Activated naive CD4-positive, alpha-beta T cell treated with anti-CD3 and anti-CD28 coated beads, Interleukin-2, amount 10 ng/mL, durations not matched to agents 7 days and 5 days (primary cell): ENCODE measurements at regions not wholly inside any gene's neighbourhood (a gene's known extent, or its start where the extent isn't known, plus 50 kb on each side); places are given as distances from the start of the nearest gene placed in this dataset.
A peak's percentile ranks its signal among the peaks of the same experiment; 100 is the strongest.

Source experiments
- CTCF ChIA-PET: fragments of 350-600 bp; sonication (Branson Sonifier 250); formaldehyde crosslinking; loops from one replicate; lab custom pipeline; 2021; ENCODE audit warnings: antibody characterized with exemption; lab: Charles Lee
- DNase-seq: peaks from one replicate; pipeline ENCODE4 v3.0.0-alpha.2; 2020
- H3K27ac Mint-ChIP-seq: one replicate; pipeline ENCODE4 v1.8.0; 2021; ENCODE audit warnings: mild to moderate bottlenecking, moderate library complexity, mixed read lengths
- H3K27me3 Mint-ChIP-seq: one replicate; pipeline ENCODE4 v1.8.0; 2021; ENCODE audit warnings: mild to moderate bottlenecking, mixed read lengths
- H3K36me3 Mint-ChIP-seq: one replicate; pipeline ENCODE4 v1.8.0; 2021; ENCODE audit warnings: mixed read lengths
- H3K4me1 Mint-ChIP-seq: one replicate; pipeline ENCODE4 v1.8.0; 2021; ENCODE audit warnings: mixed read lengths
- H3K4me3 Mint-ChIP-seq: one replicate; pipeline ENCODE4 v1.8.0; 2021; ENCODE audit warnings: mild to moderate bottlenecking, moderate library complexity, mixed read lengths
- H3K9me3 Mint-ChIP-seq: one replicate; pipeline ENCODE4 v1.8.0; 2021; ENCODE audit warnings: mixed read lengths

GRCh38 chr1:39104158-39105060, 78.3 kb downstream of the NDUFS5 start:
- H3K4me1 Mint-ChIP-seq: peaks cover 33% of the 10 kb centered on the region
- CTCF ChIA-PET: interaction anchor here (1.0 to 8.3 kb wide), 4 partner anchors 80 to 456 kb away, joined by 3 to 149 read pairs (median 4); no protein-coding TSS in a partner anchor
- no peak for DNase-seq
- H3K27ac Mint-ChIP-seq: no peak overlapping the region
- H3K4me3 Mint-ChIP-seq: peak overlapping the region; percentile 55
- no peaks in the 10 kb centered on the region for H3K36me3 Mint-ChIP-seq
- peaks cover 32% of the 10 kb centered on the region for H3K27me3 Mint-ChIP-seq
- H3K9me3 Mint-ChIP-seq: no peaks in the 10 kb centered on the region

- H3K9me3 Mint-ChIP-seq: no peaks in the 10 kb centered on the region
These were observed 79.1 kb downstream of the NDUFS5 start for GRCh38 chr1:39105061-39105840.

GRCh38 chr1:39105841-39106765, 80.0 kb downstream of the NDUFS5 start:
- H3K4me1 Mint-ChIP-seq: peaks cover 33% of the 10 kb centered on the region
- peaks cover 32% of the 10 kb centered on the region for H3K27me3 Mint-ChIP-seq
- no peaks in the 10 kb centered on the region for H3K36me3 Mint-ChIP-seq
- H3K27ac Mint-ChIP-seq: no peak overlapping the region
- CTCF ChIA-PET: interaction anchor here (0.6 to 1.9 kb wide), 4 partner anchors 27 to 152 kb away, joined by 3 to 14 read pairs (median 5); no protein-coding TSS in a partner anchor
- H3K9me3 Mint-ChIP-seq: no peaks in the 10 kb centered on the region
- peak; percentile 44 for DNase-seq
- peak overlapping the region; percentile 69 for H3K4me3 Mint-ChIP-seq

More at GRCh38 chr1:39105061-39105840, 79.1 kb downstream of the NDUFS5 start:
- H3K36me3 Mint-ChIP-seq: no peaks in the 10 kb centered on the region
- no peak overlapping the region for H3K27ac Mint-ChIP-seq
- CTCF ChIA-PET: interaction anchor here (1.0 to 1.9 kb wide), 5 partner anchors 79 to 154 kb away, joined by 3 to 14 read pairs (median 5); no protein-coding TSS in a partner anchor
- H3K4me3 Mint-ChIP-seq: peak overlapping the region; percentile 71
- H3K4me1 Mint-ChIP-seq: peaks cover 33% of the 10 kb centered on the region
- peaks cover 32% of the 10 kb centered on the region for H3K27me3 Mint-ChIP-seq
- peak; percentile 77 for DNase-seq

GRCh38 chr1:39106801-39107327, 80.7 kb downstream of the NDUFS5 start:
- Mint-ChIP-seq H3K36me3 (no peaks in the 10 kb centered on the region), H3K4me3 (no peak overlapping the region), H3K4me1 (peaks cover 33% of the 10 kb centered on the region), H3K27ac (no peak overlapping the region), H3K27me3 (peaks cover 32% of the 10 kb centered on the region), H3K9me3 (no peaks in the 10 kb centered on the region)
- DNase-seq: no peak
- CTCF ChIA-PET: interaction anchor here (0.6 to 1.9 kb wide), 4 partner anchors 26 to 151 kb away, joined by 3 to 14 read pairs (median 5); no protein-coding TSS in a partner anchor

GRCh38 chr1:39107341-39108290, 81.5 kb downstream of the NDUFS5 start:
- Mint-ChIP-seq H3K4me1 (peaks cover 27% of the 10 kb centered on the region), H3K4me3 (no peak overlapping the region), H3K9me3 (no peaks in the 10 kb centered on the region), H3K27me3 (peaks cover 30% of the 10 kb centered on the region), H3K36me3 (no peaks in the 10 kb centered on the region), H3K27ac (no peak overlapping the region)
- CTCF ChIA-PET: interaction anchor here (1.0 to 1.1 kb wide), 2 partner anchors 84 to 566 kb away, joined by 3 read pairs; no protein-coding TSS in a partner anchor
- DNase-seq: no peak

- CTCF ChIA-PET: interaction anchor here (0.7 to 0.9 kb wide), 2 partner anchors 11 to 18 kb away, joined by 3 read pairs; no protein-coding TSS in a partner anchor
These were observed 83.5 kb downstream of the NDUFS5 start for GRCh38 chr1:39109644-39110043.

GRCh38 chr1:39110325-39110851, 84.2 kb downstream of the NDUFS5 start:
- H3K27me3 Mint-ChIP-seq: peaks cover 10% of the 10 kb centered on the region
- CTCF ChIA-PET: interaction anchor here (1.7 kb wide), 1 partner anchor 13 kb away, joined by 4 read pairs; no protein-coding TSS in a partner anchor
- DNase-seq: no peak

More at GRCh38 chr1:39109644-39110043, 83.5 kb downstream of the NDUFS5 start:
- Mint-ChIP-seq H3K27me3 (peaks cover 12% of the 10 kb centered on the region), H3K36me3 (no peaks in the 10 kb centered on the region), H3K4me1 (peaks cover 9% of the 10 kb centered on the region), H3K27ac (no peak overlapping the region), H3K4me3 (no peak overlapping the region), H3K9me3 (no peaks in the 10 kb centered on the region)
- no peak for DNase-seq

GRCh38 chr1:39110882-39111281, 84.7 kb downstream of the NDUFS5 start:
- DNase-seq: no peak

More at GRCh38 chr1:39110325-39110851, 84.2 kb downstream of the NDUFS5 start:
- Mint-ChIP-seq H3K9me3 (no peaks in the 10 kb centered on the region), H3K4me3 (no peak overlapping the region), H3K36me3 (no peaks in the 10 kb centered on the region), H3K4me1 (peaks cover 8% of the 10 kb centered on the region), H3K27ac (no peak overlapping the region)

GRCh38 chr1:39113109-39113743, 87.1 kb downstream of the NDUFS5 start:
- Mint-ChIP-seq H3K27me3 (no peaks in the 10 kb centered on the region), H3K9me3 (no peaks in the 10 kb centered on the region), H3K27ac (no peak overlapping the region), H3K4me1 (no peaks in the 10 kb centered on the region), H3K36me3 (no peaks in the 10 kb centered on the region), H3K4me3 (no peak overlapping the region)
- no peak for DNase-seq
- CTCF ChIA-PET: interaction anchor here (1.6 kb wide), 1 partner anchor 15 kb away, joined by 6 read pairs; no protein-coding TSS in a partner anchor

More at GRCh38 chr1:39110882-39111281, 84.7 kb downstream of the NDUFS5 start:
- Mint-ChIP-seq H3K4me3 (no peak overlapping the region), H3K4me1 (peaks cover 6% of the 10 kb centered on the region), H3K36me3 (no peaks in the 10 kb centered on the region), H3K27me3 (peaks cover 7% of the 10 kb centered on the region), H3K27ac (no peak overlapping the region), H3K9me3 (no peaks in the 10 kb centered on the region)
- CTCF ChIA-PET: interaction anchor here (1.7 kb wide), 1 partner anchor 14 kb away, joined by 4 read pairs; no protein-coding TSS in a partner anchor

GRCh38 chr1:39115271-39116110, 89.0 kb upstream of the MACF1 start:
- H3K27ac Mint-ChIP-seq: no peak overlapping the region
- CTCF ChIA-PET: no interaction called here
- no peak overlapping the region for H3K4me3 Mint-ChIP-seq
- H3K4me1 Mint-ChIP-seq: no peaks in the 10 kb centered on the region
- no peaks in the 10 kb centered on the region for H3K27me3 Mint-ChIP-seq
- H3K9me3 Mint-ChIP-seq: no peaks in the 10 kb centered on the region
- H3K36me3 Mint-ChIP-seq: no peaks in the 10 kb centered on the region
- no peak for DNase-seq
